NCI-H1048 (cell line): ENCODE measurements at regions not wholly inside any gene's neighbourhood (a gene's known extent, or its start where the extent isn't known, plus 50 kb on each side); places are given as distances from the start of the nearest gene placed in this dataset.

ENCODE experiments used
- DNase-seq: peaks from one replicate; lab custom pipeline; 2025; lab: John Stamatoyannopoulos, UW

DNA sequence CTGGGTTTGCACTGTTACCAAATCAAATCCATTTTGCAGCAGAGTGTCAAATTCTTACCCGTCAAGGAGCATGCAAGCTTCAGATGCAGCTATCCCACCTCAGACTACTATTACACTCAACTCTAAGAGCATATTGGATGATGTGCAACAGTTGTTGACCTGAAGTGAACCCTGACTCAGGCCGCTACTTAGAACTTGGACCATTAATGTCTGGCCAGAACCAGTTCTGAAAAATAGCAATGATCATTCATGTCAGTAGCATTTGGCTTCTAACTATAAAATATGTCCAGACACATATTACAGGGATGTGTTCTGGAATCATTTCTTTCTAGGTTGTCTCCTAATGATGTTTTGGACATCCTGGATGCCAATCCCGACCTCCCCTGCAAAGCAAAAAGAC lies 135.5 kb upstream of the PKDCC start:
- no peak for DNase-seq

DNA sequence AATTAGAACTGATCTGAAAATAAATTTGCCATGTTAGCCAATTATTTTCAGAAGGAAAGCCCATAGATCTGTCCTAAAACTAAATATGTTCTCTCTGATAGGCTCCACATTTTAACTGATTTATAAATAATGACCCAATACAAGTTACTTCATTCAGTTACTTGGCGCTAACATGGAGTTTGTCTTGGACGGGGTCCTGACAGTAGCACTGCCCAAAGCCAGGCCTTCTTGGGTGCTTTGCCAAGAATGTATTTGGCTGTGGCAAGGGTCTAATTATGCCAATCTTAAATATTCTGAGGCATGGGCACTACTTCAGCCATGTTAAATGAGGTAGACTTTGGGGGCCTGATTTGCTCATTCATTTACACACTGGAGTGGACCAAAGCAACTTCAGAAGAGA lies 135.0 kb upstream of the PKDCC start:
- DNase-seq = no peak

DNA sequence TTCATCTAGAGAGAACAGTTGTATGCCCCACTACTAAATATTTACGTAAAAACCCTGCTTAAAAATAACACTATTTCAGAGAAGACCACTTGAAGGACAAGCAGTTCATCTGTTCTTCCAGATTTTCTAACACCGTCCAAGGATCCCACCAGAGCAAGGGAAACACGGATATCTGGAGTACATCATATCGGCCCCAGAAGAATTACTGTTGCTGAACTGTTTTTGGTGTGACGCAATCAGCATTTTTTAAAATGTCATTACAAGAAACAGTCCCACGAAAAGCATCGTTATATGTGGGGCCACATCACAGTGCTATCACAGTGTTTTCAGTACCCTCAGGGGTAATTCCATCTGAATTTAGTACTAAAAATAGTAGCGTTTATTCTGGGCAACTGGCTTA lies 134.5 kb upstream of the PKDCC start:
- no peak for DNase-seq

DNA sequence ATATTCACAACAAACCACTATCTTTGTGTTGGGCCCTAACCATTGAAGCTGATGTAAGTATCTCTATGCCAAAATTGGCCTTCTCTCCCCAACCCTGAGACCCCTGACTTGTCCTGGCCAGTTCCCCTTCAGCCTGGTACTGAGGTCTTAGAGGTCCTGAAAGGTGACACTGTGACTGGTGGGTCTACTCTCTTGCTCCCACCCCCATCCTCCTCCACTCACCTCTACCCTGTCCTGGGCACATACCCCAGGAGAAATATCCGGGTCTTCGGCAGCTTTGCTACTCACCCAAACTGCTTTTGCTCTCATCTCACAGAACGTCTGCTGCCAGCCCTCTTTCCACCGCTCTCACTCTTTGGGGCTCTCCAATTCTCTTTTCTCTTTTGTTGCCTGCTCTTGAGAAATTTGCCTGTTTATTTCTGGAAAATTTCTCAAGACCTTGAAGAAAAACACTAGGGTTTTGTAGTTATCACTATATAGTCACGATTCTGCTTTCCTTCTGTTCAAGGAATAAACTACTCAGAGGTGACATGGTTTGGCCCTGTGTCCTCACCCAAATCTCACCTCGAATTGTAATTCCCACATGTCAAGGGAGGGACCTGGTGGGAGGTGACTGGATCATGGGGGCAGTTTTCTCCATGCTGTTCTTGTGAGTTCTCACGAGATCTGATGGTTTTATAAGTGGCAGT lies 133.8 kb upstream of the PKDCC start:
- no peak for DNase-seq

DNA sequence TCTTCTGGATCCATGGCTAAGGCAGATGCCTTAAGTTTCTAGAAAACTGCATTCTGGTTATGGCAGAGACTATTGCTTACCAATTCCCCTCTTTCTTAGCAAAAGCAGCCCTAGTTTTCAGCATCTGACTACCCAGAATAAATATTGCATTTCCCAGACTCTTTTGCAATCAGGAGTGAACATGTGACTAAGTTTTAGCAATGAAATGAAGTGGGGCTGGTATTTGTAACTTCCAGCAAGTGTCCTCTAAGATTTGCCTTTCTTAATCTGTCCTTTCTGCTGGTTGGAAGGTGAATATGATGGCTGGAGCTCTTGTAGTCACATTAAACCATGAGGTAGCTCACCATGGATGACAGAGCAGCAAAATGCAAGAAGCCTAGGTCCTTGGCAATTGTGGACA lies 132.9 kb upstream of the PKDCC start:
- DNase-seq = no peak

DNA sequence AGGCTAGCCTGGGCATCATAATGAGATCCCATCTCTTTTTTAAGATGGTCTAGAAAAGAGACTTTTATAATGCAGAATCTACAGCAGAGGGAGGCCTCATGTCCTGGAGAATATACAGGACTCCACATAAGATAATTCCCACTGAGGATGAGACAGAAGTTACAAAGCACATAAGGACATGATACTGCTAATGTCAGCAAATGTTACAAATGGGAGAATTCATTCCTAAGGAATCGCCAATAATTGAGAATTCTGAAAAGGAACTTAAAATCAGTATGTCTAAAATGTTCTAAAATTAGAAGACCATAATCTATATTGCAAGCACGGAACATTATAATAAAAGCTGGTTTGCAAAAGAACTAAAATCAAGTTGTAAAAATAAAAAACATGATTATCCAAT lies 131.6 kb upstream of the PKDCC start:
- DNase-seq = no peak

DNA sequence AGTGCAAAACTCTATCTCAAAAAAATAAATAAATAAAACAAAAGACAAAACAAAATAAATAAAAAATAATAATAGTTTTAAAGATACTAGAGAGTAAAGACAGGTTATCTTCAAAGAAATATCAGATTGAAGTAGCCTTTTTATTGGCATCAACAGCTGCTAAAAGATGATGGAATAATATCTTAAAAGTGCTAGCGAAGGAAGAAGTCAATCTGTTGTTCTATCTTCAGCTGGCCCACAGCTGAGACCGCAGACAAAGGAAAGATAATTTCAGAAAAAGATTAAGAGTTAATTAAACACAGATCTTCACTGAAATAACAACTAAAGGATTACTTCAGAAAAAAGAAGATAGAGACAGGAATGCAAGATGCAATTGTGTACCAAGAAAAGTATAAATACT lies 130.2 kb upstream of the PKDCC start:
- no peak for DNase-seq

DNA sequence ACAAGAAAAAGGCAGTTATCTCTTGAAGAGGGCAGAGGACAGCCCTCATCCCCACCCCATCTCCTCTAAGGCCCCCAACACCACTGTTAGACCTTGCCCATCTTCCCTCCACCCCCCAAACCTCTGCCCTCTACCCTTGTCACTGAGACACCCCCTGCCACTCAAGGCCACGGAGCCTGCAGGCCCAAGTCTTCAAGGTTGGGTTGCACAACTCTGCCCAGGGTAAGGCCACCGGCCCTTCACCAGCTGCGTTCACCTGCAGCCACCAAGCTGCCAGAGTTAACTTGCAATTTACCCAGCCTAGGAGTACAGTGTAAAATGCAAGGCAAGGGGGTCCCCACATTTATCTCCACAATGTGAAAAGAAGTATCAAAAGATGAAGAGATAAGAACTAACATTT lies 128.7 kb upstream of the PKDCC start:
- DNase-seq = no peak

DNA sequence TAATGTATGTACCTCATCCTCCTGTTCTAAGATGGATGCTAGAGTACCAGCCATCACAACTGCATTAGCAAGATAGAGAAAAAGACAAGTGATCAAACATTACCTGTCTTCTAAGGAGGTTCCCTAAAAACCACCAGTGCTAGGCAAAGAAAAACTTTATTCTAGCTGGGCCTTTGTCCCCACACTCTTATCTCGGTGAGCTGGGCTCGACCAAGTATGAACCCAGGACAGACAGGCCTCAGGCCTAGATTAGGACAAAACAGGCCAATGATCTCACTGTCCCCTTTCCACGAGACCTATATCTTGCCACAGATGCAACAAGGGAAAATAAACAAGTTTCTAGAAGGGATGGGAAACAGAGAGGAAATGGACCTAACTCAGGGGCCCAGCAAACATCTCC lies 127.6 kb upstream of the PKDCC start:
- DNase-seq = no peak

DNA sequence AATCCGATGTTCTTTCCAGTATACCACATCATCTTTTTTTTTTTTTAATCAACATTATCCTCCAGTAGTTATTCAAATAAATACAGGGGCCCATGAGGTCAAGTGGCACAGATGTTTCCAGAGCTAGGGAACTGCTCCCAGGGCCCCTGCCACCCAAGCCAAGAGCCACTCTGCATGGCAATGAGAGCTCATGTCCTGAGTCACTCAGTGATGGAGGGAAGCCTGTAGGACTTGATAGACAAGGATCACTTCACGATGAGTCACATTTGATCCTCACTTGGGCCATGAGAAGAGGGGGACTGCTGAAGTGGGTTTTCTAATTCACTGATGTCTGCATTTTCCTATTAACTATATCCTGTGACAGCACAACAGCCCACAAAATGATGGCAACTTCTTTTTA lies 127.0 kb upstream of the PKDCC start:
- no peak for DNase-seq

DNA sequence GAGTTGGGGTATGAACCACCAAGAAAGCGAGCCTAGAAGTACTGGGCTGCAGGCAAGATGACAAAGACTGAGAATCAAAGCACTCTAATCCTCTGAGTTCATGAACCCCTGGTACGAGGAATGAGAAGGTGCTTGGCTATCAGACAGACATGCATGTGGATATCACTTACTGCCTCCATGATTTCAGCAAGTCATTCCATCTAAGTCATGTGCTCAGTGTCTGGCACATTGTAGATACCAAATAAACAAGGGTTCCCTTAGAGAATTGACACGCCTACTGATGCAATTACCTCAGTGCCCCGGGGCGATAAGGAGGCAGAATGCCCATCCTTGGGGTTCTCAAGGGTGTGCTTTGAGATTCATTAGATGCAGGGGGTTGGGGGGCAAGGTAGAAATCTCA lies 125.6 kb upstream of the PKDCC start:
- no peak for DNase-seq

DNA sequence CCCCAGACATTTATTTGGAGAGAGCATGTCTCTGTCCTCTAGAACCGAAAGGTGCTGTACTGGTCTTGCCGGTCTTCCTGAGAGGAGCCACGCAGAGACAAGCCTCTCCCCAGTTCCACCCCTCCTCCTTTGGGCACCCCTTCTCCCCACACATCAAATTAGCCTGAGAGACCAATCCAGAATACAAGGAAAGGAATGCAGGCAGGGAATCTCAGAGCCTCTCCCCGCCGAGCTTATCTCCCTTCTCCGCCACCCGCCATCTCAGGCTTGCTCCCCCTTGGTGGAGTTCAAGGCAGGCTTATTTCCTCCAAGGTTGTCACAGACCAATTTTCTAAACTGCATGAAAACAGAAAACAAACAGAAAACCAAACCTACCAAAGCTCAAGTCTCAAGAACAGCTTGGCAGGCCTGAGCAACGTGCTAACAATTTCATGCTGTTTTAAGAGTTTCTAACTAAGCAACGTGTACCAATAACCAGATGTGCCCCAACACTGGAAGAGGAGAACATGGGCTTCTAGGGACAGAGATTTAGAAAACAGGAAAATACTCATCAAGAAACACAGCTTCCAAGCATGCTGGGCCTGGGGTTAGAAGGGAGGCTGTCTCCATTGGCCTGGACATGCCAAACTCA lies 124.5 kb upstream of the PKDCC start:
- DNase-seq = no peak

DNA sequence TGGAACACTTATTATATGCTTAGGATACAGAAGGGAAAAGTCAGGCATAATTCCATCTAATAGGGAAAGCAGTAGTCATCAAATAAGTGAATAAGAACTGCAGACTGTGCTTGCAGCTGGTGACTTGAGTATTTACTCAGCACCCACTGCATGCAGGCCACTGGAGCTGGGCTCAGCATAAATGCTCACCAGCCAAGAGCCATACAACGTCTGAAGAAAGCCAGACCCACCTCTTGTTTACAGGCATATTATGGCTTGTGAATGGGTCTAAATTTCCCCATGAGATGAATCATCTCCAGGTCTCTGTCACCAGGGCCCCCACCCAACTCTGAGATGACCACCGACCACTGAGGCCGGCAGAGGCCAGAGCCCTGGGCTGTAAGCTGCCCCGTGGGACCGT lies 123.8 kb upstream of the PKDCC start:
- DNase-seq = no peak

DNA sequence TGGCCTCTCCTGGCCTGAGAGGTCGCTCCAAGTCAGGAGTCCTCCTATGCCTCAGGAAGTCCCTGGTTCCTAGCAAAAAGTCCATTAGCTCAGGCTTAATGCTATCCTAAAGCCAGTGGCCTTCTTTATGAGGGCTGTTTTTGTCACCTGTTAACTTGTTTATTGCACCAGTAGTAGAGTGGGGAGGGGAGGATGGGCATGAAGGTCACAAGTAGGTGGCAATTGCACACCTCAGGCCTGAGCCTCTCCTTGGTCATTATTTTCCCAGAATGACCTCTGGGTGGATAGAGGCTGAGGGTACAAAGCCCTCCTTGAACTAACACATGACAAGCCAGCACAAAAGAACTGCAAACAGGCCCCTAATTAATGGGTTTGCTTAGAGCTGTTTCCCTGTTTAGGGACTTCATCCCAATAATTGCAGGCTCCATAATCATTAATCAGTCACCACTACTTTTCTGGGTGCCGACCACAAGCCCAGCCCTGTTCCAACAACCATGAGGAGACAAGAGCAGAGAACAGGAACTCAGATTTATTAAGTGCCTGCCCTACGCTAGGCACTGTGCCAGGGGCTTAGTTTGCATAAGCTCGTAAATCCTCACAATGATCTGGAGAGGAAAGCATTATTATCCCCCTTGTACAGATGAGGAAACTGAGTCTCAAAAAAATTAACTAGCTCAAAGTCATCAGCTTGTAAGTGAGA lies 123.0 kb upstream of the PKDCC start:
- no peak for DNase-seq

DNA sequence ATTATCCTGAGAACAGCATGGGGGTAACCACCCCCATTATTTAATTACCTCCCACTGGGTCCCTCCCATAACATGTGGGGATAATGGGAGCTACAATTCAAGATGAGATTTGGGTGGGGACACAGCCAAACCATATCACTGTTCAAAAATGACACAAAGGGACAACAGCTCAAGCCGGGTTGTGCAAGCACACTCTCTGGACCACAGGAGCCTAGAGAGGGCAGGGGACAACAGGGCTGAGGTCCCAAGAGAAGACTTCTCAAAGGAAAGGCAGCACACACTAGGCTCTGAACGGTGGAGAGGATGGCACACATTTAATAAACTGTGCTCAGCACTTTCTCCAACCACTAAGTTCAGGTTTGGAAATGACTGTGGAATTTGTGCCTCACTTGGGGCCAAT lies 122.1 kb upstream of the PKDCC start:
- no peak for DNase-seq

DNA sequence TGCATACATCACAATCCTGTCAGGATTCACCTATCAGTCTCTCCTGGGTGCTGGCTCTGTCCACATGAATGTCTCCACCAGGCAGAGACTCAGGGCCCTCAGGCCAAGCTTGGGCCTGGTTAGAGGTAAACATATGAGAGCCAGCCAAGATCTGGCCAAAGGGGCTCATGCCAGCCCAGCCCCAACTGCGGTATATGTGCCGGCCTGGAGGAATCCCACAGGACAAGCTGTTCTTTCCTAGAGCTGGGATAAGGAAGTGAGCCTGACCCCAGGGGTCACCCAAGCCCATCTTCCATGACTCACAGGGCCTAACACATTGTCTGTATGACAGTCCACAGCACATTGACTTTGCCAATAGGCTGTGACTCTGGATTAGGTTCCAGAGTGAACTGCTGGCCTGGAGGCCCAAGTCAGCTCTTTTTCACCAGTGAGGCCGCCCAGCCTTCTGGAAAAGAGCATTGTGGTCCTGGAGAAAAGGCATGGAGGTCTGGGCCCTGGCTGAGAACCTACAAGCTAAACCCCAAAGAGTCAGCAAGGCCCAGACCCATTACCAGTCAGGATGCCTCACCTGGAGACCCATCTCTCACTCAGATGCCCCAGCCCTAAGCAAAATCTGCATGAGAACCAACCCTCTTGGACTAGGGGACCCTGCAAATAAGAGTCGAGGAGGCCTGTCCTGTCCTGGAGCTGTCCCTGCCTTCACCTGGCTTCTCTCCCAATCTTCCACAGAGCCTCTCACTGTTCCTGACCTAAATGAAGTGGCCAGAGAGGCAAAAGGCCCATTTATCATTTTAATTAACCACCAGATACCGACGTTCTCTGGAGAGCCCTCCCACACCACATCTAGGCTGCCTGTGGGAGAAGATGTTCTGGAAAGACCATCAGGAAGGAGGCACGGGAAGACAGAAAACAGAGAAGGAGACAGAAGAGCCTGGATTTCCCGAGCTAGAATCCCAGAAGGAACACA lies 120.9 kb upstream of the PKDCC start:
- no peak for DNase-seq

DNA sequence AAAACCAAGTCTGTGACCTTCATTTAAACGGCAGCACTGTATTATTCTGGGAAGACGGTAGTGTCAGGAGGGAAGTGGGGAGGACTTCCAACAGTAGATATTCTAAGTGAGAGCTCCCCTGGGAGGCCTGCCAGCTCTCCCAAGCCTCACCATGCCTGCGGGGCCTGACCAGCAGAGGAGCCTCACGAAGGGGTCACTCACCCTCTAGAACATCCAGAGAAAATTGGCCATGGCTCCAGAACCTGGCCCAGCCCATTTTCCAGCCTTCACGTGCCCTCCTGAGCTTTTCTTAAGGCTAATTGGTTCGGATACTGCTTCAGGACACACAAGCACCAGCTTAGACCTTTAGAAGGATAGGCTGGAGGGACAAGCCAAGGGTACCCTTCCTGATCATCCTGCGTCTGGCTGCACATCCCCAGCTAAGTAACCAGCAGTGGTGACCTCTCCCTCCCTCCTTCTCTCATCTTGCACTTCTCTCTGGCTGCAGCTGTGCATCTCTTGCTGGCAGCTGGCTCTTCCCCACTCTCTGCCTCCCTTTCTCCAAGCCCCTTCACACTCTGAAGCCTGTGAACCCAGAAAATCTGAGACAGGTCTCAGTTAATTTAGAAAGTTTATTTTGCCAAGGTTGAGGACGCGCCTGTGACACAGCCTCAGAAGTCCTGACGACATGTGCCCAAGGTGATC lies 120.1 kb upstream of the PKDCC start:
- no peak for DNase-seq

DNA sequence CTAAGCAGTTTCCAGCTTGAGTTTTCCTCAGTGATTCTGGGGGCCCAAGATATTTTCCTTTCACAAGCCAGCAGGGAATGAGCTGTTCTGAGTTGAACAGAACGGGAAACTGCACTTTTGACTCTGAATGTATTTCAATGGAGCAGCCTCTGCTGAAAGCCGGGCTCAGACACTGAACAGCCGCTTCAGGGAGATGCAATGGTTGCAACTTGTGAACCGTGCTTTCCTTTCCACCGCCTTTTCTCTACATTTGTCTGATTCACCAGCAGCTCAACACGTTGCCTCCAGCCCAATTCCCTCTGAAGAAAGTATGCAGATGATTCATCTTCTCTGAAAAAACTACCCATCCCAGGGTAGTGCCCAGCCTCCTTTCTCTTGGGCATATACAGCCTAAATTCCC lies 119.3 kb upstream of the PKDCC start:
- DNase-seq = no peak

DNA sequence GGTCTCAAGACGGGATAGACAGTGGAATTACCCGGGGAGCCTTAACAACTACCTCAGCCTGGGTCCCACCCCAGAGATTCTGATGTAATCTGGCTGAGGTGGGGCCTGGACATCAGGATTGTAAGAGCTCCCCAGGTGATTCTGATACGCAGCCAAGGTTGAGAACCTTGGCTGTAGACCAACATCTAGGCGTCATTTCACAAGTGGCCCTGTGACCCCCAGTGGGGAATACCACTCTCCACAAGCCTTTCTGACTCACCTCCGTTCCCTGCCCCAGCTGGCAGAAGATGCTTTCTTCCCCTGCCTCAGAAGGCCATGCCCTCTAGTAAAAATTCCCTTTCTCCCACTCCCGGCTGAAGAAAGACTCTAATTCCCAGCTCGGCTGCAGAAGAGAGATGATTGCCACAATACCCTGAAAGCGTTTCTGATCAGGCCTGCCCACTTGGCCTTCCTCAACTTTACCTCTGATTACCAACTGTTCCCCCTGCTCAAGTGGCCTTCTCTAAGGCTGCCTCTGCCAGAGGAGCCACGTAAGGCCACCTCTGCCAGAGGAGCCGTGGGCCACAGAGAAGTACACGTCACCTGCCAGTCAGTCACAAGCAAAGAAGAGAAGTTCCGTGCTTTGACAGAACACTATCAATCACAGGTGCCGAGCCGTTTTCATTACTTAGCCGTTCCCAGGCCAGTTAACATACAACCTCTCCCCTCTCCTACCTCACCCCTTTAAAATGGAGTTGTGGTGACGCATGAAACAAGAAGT lies 116.8 kb upstream of the PKDCC start:
- no peak for DNase-seq

DNA sequence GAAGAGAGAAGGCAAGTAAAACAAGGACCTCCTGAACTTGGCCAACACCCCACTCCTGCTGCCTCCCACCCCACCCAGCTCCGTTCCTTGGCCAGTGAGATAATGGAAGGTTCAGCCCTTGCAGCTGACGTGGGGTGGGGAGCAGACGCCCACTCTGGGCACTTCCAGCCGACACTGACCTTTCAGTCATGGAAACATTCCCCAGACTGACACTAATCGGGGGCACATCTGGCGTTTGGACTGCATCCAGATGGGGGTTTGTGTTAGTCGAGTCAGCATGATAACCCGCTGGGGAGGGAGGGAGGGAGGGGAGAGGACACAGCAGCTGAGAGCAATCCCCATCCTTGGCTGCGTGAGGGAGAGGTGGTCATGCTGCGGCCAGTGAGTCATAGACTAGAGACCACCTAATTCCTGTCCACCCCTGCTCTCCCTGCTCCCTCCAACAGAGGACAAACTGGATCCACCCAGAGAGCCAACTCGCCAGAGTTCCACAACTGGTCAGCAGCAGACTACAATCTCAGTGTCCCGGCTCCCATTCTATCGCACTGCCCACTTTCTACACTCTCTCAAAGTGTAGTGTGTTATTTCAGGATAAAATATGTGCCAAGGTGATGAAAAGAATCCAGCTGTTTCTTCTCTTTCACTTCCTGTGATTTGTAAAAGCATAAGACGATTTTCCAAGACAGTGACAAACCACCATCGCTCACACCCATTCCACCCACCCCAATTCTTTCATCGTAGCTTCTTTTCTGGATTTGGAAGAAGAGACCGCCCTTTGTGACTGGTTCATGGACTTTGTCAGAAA lies 115.4 kb upstream of the PKDCC start:
- no peak for DNase-seq
